B cell (primary cell): ENCODE measurements at regions not wholly inside any gene's neighbourhood (a gene's known extent, or its start where the extent isn't known, plus 50 kb on each side); places are given as distances from the start of the nearest gene placed in this dataset.

Experiments used
- CTCF ChIP-seq: fragments of 200-600 bp; IDR thresholded peaks from one replicate; pipeline ENCODE4 v1.8.0; 2022; ENCODE audit warnings: antibody characterized with exemption, mild to moderate bottlenecking
- EZH2 ChIP-seq: IDR thresholded peaks from 2 replicates; pipeline ENCODE4 v1.6.1; 2012; ENCODE audit warnings: borderline replicate concordance, low read depth, mild to moderate bottlenecking, moderate library complexity, low read length; ENCODE audit not compliant: insufficient read depth, poor library complexity, severe bottlenecking

GRCh38 chrX:110964786-110965185 is 131.2 kb upstream of the PAK3 start:
- TF ChIP-seq CTCF, result no peak
- TF ChIP-seq EZH2, result no peak
